ENCODE measurements at regions not wholly inside any gene's neighbourhood (a gene's known extent, or its start where the extent isn't known, plus 50 kb on each side); places are given as distances from the start of the nearest gene placed in this dataset.

DNA sequence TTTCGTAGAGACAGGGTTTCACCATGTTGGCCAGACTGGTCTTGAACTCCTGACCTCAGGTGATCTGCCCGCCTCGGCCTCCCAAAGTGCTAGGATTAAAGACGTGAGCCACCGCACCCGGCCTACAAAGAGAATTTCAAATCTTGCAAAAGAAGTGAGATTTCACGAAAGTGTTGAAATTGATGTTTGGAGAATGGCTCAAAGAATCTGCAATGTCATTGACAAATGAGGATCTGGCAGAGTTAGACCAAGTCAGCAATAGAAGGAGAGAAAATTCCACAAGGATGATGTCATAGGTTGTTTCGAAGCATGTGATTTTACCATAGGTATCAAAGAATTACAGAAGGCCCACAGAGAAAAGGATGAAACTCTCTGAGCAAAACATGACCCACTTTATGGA is 71.7 kb downstream of the LYZL2 start:
- TF ChIP-seq, protein P1, sequence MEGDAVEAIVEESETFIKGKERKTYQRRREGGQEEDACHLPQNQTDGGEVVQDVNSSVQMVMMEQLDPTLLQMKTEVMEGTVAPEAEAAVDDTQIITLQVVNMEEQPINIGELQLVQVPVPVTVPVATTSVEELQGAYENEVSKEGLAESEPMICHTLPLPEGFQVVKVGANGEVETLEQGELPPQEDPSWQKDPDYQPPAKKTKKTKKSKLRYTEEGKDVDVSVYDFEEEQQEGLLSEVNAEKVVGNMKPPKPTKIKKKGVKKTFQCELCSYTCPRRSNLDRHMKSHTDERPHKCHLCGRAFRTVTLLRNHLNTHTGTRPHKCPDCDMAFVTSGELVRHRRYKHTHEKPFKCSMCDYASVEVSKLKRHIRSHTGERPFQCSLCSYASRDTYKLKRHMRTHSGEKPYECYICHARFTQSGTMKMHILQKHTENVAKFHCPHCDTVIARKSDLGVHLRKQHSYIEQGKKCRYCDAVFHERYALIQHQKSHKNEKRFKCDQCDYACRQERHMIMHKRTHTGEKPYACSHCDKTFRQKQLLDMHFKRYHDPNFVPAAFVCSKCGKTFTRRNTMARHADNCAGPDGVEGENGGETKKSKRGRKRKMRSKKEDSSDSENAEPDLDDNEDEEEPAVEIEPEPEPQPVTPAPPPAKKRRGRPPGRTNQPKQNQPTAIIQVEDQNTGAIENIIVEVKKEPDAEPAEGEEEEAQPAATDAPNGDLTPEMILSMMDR (IDR thresholded peaks at IDR 0.05 in 2 of 3, conservative IDR thresholded peaks at IDR 0.05 in 1 of 3; ENCODE audit: borderline replicate concordance in 1 of 3, insufficient read depth in 1 of 3, low read depth in 2 of 3, low read length in 2 of 3) = no peak
- TF ChIP-seq POLR2AphosphoS5 (IDR thresholded peaks at IDR 0.05; ENCODE audit: low read depth, low read length) = no peak
